Activated CD4-positive, alpha-beta T cell treated with anti-CD3 and anti-CD28 coated beads, Interleukin-2, amount 50 U/mL, for 48 hours (primary cell): ENCODE measurements at regions not wholly inside any gene's neighbourhood (a gene's known extent, or its start where the extent isn't known, plus 50 kb on each side); places are given as distances from the start of the nearest gene placed in this dataset.
"Not testable (repeated sequence)": the region's sequence is repeated elsewhere in the genome, so short reads cannot be mapped to it uniquely, and the experiment has no call there.

Experiments used
- DNase-seq, 2 experiments: peaks; one replicate each; pipeline ENCODE4 v3.0.0-alpha.2; 2020

DNA sequence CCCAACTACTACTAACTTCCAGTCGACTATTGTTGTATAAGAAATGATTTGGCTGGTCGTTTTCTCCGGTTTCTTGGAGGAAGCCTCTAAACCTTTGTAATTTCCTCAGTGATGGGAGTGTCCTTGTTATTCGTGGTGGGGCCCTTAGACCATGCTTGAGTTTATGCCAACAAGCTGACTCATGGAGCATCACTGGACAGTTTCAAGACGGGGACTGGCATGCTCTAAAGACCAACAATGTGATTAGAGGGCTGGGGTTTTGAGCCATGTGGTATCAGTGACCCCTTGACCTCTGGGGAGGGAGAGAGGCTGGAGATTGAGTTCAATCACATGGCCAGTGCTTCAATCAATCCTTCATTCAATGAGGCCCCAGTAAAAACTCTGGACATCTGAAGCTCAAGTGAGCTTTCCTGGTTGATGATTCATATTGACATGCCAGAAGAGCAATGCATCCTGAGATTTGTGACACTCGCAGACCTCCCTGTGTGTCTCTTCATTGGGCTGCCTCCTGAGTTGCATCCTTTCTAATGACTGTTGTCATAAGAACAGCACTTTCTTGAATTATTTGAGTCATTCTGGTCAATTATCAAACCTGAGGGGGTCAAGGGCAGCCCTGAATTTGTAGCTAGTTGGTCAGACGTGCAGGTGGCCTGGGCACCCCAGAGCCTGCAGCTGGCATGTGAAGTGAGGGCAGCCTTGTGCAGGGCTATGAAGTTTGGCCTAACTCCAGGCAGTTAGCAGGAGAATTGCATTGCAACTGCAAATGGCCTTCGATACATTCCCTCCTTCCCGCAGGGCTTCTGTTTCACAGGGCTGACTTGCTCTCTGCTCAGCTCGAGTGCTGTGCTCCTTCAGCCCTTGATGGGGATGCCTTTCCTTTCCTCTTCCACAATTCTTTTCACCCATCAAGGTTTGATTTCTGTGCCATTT, 246.5 kb downstream of the FGF9 start:
- DNase-seq = no peak

DNA sequence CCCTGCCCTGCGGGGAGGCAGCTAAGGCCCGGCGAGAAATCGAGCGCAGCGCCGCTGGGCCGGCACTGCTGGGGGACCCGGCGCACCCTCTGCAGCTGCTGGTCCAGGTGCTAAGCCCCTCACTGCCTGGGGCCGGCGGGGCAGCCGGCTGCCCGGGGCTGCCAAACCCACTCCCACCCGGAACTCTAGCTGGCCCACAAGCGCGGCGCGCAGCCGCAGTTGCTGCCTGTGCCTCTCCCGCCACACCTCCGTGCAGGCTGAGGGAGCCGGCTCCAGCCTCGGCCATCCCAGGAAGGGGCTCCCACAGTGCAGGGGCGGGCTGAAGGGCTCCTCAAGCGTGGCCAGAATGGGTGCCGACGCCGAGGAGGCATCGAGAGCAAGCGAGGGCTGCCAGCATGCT, 249.9 kb downstream of the FGF9 start:
- DNase-seq = not testable (repeated sequence)

DNA sequence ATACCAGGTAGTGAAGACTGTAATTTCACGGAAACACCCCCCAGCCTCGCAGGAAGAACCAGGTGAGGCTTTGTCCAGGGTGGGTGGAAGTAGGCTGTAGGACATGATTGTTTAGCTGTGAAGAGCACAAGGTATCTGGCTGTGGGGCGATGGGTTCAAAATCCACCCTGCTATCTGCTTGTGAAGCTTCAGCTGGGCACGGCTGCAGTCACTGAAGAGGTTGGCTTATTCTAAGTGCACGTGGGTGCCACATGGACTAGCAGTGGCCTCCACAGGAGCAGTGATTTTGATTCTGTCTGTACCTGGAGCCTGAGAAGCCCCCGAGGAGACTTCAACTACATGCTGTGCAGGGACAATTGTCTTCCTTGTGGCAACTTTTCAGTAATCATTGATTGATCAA, 254.1 kb downstream of the FGF9 start:
- DNase-seq = no peak

DNA sequence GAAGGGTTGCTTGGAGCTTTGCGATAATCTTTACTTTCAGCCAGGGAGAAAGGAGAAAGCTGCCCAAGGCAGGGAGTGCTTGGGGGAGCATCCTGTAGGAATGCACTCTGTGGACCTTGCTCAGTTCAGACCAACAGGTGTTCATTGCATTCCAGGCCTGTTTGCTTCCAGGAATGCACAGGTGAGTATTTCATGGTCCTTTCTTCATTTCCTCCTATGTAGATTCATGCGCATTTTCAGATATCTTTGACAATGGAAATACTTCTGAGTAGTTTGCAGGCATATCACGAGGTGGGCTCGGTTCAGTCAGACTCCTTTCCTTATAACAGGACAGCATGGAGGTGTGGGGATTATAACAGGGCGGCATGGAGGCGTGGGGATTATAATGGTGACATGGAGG, 254.8 kb downstream of the FGF9 start:
- DNase-seq = no peak

DNA sequence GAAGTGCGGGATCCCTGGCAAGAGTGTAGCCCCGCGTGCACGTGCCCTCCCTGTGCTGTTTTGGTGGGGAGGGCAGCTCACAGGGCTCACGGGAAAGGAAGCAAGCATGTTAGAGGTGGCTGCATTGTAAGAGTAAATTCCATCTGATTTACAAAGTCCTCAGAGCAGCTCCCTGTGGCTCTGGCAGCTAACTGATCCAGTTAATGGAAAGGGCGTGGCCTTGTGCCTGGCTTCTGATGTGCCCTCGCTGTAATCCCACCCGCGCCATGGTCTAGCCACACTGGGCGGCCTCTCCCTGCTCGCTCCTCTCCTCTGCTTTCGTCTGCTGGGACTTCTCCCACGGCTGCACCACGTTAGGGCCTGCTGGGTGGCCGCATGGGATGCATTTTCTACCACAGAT, 258.5 kb downstream of the FGF9 start:
- DNase-seq = no peak

DNA sequence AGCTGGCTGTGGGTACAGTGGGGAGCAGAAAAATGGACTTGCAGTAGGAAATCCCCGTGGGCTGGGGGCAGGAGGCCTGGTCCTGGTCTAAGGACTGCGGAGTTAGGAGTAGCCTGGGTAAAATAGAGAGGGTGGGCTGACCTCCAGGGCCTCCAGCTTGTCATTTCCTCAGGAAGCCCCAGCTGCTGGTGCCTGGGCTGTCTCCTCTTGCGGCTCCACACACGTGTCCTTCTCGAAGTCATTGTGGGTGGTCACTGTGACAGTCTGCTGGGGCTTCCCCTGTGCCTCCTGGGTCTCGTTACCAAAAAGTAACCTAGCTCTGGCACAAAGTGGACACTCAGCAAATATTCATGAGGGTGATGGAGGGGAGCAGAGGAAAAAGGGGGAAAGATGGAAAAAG, 259.7 kb downstream of the FGF9 start:
- no peak for DNase-seq

DNA sequence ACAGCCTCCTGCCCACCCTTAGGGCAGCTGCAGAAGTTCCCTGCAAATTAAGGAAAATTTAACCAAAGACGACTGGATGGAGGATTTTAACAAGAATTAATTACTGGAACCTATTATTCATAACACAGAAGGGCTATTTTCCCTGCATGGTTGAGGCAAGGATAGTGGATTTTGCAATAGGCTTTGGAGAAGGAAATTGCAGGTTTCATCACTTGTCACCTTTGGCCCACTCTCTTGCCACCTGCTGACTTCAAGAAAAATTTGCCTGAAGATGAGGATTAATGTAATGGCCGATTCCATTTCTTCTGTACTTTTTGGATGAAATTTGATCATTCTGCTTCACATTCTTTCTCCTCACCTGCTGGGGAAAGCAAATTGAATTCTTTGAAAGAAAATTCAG, 261.7 kb downstream of the FGF9 start:
- no peak for DNase-seq

DNA sequence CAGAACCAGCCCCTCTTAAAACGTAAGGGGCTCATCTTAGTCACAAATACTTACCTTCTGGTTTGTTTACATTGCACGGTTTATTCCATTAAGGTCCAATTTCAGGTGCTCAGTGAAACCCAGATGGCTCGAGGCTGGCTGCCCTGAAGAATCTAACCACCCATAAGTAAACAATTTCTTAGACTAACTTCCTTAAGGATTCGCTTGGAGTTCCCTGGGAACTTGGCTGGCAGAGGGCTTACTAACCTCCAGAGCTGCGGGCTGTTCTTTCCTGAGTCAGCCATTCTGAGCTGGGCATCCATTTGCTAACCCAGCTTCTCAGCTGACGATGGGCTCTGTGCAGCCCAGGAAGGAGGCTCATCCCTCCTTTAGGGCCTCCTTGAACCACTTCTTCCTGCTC, 262.1 kb downstream of the FGF9 start:
- DNase-seq = no peak

DNA sequence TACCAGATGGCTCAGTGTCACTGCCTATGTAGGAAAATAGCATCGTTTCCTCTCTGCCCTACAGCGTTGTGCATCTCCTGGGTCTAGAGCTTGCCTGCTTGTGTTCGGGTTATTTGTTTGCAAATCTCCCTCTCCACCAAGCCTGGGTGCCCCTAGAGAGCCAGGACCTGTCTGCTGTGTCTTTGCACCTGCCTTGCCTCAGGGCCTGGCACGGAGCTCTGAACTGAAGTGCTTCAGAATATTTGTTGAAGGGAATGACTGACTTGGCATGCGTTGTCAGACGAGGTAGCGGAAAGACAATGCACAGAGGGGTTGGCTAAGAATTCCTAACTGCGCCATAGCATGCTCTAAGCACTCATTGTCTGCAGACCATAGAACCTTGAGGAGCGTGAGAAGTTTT, 263.4 kb downstream of the FGF9 start:
- DNase-seq = no peak

DNA sequence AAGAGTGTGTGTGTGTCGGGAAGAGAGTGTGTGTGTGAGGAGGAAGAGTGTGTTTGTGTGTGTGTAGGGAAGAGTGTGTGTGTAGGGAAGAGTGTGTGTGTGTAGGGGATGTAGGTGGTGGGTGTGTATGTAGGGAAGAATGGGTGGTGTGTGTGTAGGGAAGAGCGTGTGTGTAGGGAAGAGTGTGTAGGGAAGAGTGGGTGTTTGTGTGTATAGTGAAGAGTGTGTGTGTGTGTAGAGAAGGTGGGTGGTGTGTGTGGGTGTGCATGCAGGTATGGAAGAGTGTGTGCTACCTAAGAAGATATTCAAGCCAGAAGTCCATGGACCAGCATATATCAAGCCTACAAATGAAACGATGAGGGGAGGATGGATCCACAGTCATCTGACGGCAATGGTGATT, 265.8 kb downstream of the FGF9 start:
- no peak for DNase-seq

DNA sequence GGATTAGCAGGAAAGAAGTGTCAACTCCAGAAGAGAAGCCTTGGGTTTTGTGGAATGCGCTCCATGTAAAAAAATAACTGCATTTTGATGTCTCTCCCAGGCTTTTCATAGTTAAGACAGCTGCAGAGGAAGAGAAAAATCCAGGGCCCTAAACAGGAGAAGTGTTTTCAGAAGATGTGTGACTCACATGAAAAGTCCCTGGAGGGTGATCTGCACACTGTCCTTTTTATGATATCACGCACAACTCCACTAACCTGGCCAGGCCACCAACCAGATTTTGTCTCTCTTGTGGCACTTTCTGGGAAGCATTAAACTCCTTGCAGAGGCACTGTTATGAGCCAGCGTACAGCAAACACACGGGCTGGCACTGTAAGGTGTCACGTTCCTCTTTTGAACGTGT, 267.3 kb downstream of the FGF9 start:
- no peak for DNase-seq

DNA sequence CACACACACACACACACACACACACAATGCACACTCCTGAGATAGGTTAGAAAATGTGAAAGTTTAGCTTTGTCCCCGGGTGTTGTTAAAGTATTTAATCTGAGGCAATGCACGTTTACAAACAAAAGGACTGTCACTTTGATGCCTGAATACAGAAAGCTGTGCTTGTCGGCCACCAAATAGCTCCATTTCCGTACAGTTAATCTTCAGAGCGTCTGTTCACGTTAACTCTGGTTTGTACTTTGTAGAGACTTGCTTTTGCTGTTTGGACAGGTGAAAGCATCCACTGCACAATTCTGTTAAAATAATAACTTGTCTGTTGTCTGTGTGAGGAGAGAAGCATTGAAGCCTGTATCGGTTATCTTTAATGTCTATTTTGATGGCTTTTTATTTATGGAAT, 267.8 kb downstream of the FGF9 start:
- DNase-seq = no peak

DNA sequence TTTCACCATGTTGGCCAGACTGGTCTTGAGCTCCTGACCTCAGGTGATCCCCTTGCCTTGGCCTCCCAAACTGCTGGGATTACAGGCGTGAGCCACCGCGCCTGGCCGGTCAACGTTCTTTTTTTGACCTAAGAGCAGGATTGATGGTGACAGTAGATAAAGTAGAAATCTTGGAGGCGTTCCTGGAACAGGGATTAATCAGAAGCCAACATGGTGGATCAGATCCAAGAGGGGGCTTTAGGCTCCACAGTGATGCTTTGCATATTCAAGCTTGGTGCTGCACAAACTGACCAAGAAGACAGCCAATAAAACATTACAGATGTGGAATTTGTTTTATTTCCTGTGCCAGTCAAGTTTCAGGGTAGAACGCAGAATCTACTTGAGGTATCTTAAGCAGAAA, 271.2 kb downstream of the FGF9 start:
- DNase-seq = no peak

DNA sequence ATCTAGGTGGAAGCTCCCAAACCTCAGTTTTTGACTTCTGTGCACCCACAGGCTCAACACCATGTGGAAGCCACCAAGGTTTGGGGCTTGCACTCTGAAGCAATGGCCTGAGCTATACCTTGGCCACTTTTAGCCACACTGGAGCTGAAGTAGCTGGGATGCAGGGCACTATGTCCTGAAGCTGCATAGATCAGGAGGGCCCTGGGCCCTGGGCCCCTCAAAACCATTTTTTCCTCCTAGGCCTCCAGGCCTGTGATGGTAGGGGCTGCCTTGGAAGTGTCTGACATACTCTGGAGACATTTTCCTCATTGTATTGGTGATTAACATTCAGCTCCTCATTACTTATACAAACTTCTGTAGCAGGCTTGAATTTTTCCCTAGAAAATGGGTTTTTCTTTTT, 273.7 kb downstream of the FGF9 start:
- no peak for DNase-seq

DNA sequence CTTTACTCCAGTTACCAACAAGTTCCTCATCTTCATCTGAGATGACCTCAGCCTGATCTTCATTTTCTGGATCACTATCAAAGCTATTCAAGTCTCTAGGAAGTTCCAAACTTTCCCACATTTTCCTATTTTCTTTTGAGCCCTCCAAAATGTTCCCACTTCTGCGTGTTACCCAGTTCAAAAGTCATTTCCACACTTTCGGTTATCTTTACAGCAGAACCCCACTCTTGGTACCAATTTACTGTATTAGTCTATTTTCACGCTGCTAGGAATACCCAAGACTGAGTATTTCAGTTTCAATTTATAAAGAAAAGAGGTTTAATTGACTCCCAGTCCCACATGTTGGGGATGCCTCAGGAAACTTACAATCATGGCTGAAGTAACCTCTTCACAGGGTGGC, 274.3 kb downstream of the FGF9 start:
- DNase-seq = no peak

DNA sequence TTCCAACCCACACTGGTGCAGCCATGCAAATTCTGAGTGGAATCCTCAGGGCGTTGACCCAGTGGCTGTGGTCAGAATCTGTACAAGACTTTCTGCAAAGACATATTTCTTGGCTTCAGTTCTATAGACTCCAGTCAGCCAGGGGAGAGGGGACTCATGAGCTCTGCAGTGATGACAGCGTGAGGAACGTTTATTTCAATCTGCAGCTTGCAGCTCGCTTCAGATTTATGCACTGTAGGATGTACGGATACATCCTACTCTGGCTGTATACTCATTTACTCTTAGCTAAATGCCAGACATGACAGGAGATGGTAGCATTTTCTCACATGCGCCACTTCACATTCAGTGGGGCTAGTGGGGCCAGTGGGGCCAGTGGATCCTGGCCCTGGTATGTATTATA, 276.1 kb downstream of the FGF9 start:
- no peak for DNase-seq

DNA sequence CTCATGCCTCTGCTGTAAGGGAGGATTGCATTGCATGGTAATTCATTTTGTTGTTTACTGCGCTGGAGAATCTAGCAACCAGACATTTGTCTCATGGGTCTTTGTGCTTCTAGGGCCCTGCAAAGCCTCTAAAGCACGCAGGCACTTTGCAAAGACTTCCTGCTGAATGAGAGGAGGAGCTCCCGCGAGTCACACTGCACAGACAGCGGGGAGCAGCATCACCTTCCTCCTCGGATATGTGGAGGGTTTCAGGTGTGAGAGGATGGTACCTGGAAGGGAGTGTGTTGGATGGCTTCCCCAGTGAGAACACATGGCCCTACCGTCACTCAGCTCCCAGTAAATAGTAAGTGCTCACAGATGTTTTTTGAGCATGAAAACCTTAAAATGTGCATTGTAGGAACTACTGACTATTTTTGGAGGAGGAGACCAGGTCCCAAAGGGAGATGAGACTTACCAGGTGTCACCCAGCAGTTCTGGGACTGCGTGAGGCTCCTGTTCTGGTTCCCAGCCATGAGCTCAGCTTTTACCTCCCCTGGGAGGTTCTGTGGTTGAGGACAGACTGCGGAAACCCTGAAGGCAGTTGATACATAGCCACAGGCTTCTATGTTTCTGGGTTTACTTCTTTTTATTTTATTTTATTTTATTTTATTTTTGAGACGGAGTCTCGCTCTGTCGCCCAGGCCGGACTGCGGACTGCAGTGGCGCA, 278.0 kb downstream of the FGF9 start:
- DNase-seq = no peak

DNA sequence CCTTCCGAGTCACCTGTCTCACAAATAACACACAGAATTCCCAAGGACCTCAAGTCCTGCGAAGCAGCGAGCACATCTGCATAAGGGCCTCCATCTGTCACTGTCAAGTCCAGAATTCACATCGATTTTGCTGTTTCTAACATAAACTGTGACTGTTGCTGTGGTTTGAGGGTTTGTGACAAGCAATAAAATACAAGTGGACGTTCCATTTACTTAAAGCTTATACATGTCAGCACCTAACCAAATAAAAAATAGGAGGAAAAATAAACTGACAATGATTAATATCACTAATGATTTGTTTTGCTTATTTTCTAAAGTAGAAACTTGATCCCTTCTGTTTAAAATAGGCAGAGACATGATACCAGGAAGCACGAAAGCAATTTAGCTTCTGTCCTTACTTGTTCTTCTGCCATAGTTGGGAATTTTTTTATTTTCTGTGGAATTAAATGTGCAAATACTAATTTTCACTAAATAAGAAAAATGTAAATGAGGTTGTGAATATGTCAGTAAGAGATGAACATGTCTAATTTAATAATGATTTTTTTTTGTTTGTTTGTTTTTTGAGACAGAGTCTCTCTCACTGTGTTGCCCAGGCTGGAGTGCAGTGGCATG, 279.1 kb downstream of the FGF9 start:
- no peak for DNase-seq

DNA sequence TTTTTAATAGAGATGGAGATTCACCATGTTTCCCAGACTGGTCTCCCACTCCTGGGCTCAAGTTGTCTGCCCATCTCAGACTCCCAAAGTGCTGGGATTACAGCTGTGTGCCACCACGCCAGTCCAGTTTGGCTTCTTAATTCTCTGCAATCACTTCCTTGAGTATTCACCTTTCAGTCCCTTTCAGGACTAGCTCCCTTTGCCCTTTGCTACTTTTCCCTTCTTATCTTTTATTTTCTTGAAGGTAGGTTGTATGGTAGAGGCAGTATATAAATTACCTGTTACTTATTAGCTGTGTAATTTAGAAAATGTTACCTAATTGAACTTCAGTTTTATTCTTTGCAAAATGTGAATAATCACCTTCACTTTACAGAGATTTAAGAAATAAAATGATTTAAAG, 285.8 kb downstream of the FGF9 start:
- DNase-seq = no peak

DNA sequence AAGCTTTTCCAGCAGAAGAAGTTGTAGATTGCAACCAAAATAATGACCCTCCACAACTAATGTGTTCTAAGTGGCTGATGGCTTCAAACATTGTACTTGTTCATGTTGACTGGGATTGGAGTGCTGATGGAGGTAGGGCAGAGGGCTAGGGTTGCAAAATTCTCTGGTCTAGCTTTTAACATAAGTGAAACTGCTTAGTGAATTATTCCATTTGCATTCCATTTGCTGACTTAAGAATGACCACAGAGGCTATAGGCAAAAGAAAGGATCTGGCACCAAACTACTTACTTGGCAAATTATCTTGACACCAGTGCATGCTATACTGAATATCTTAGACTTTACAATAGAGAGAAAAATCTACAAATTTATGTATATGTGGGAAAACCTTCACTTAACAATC, 287.0 kb downstream of the FGF9 start:
- DNase-seq = no peak

DNA sequence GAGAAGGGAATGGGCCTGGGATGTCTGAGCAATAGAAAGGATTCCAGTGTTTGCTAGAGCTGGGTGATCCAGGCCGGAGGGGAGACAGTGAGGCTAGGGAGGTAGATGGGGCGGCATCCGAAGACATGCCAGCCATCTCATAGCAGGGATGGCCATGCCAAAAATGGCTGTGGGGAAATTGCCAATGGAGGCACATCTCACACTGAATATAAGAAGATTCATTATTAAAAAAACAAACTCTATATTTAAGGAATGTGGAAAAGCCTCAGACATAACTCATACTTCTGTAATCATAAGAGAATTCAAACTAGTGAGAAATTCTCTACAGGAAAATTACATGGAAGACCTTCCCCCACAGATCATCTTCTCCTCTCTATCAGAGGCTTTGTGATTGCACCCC, 289.2 kb downstream of the FGF9 start:
- no peak for DNase-seq

DNA sequence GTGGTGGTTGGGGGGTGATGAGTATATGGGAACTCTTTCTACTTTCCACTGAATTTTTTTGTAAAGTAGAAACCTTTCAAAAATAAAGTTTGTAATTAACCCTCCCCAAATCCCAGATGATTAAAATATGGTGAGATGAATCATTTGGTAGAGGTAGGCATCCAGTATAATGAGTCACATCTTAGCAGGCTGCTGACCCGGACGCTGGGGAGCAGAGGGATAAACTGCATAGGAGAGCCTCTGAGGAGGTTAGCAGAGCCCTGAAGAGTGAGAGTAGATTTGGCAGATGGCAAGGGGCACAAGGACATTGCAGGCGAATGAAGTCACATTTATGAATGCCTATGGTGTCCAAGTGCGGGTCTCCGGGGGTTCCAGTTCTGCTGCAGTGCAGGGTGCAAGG, 293.8 kb downstream of the FGF9 start:
- DNase-seq = no peak

DNA sequence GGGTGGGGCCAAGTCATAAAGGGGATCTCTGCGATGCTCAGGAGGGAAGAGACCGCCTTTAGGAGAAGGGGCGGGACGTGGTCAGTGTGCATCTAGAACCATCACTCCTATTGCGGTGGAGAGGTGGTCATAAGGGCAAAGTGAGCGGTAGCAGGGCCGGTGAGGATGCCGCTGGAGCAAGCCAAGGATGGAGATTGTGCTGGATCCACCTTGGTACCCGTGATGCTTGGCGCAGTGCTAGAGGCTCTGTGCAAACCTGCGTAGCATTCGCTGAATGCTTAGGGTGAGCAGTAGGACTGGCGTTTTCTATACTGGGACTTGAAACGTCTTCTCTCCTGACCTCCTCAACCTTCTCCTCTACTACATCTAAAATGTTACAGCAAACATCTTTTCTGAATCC, 294.2 kb downstream of the FGF9 start:
- no peak for DNase-seq

DNA sequence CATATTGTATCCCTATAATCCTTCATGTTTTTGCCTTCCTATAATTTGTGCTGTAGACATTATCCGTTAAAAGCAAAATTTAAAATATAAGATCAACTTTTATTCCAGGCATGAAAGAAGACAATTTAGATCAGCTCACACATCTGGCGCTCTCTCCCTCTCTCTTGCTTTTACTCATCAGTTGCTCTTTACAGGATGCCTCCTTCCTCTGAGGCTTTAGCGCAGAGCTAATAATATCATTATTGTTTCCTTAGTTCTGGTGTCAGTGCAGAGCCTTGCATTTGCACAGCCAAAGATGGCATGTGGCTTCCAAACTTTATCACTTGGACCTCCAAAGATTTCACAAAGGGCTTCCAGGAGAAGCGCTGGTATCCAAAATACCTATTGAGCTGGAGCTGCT, 295.1 kb downstream of the FGF9 start:
- no peak for DNase-seq
